ENCODE measurements at regions not wholly inside any gene's neighbourhood (a gene's known extent, or its start where the extent isn't known, plus 50 kb on each side); places are given as distances from the start of the nearest gene placed in this dataset.
"Not testable (repeated sequence)": the region's sequence is repeated elsewhere in the genome, so short reads cannot be mapped to it uniquely, and the experiment has no call there.

DNA sequence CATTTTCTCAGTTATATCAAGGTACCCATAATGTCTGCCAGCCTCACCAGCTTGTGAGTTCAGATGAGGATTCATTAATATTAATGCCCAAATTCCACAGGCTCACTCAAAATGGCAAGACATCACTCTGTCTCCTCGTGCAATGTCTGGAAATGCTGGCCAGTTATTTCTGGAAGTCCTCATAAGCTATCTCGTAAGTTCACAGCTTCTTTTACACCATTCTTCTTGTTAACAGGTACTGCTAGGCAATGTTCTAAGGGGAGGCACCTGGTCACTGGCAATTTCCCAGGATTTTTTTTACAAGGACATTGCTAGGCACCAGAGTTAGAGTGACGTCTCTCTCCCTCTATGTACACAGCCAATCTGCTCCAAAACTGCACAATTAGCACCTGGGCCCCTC is 80.2 kb upstream of the SEMA3C start:
- no peaks in the 10 kb centered on the region for H3K79me2 ChIP-seq (ENCODE audit: insufficient read depth, low read length)
- no peaks in the 10 kb centered on the region for H3K4me1 ChIP-seq (ENCODE audit: insufficient read depth, low read length, poor library complexity, severe bottlenecking)
- no peak overlapping the region for H3K4me2 ChIP-seq (ENCODE audit: low read depth, low read length, poor library complexity, severe bottlenecking)
- H3K9me3 ChIP-seq (ENCODE audit: insufficient read depth, low read depth, low read length), result no peaks in the 10 kb centered on the region
- no peak overlapping the region for H3K9ac ChIP-seq (ENCODE audit: low read depth, low read length, poor library complexity, severe bottlenecking)
- no peaks in the 10 kb centered on the region for H3K36me3 ChIP-seq (ENCODE audit: insufficient read depth, low read length)
- H4K20me1 ChIP-seq (ENCODE audit: insufficient read depth, low read length, poor library complexity, severe bottlenecking), result no peaks in the 10 kb centered on the region
- H3K27me3 ChIP-seq (ENCODE audit: insufficient read depth, low read length, poor library complexity, severe bottlenecking), result no peaks in the 10 kb centered on the region
- no peak overlapping the region for H3K4me3 ChIP-seq (ENCODE audit: low read length, poor library complexity, severe bottlenecking)
- TF ChIP-seq EZH2phosphoT487 (IDR thresholded peaks at IDR 0.05; ENCODE audit: borderline replicate concordance), result no peak
- TF ChIP-seq, protein P1, sequence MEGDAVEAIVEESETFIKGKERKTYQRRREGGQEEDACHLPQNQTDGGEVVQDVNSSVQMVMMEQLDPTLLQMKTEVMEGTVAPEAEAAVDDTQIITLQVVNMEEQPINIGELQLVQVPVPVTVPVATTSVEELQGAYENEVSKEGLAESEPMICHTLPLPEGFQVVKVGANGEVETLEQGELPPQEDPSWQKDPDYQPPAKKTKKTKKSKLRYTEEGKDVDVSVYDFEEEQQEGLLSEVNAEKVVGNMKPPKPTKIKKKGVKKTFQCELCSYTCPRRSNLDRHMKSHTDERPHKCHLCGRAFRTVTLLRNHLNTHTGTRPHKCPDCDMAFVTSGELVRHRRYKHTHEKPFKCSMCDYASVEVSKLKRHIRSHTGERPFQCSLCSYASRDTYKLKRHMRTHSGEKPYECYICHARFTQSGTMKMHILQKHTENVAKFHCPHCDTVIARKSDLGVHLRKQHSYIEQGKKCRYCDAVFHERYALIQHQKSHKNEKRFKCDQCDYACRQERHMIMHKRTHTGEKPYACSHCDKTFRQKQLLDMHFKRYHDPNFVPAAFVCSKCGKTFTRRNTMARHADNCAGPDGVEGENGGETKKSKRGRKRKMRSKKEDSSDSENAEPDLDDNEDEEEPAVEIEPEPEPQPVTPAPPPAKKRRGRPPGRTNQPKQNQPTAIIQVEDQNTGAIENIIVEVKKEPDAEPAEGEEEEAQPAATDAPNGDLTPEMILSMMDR (conservative IDR thresholded peaks at IDR 0.05; ENCODE audit: low read length), result no peak
- H2AFZ ChIP-seq (ENCODE audit: low read length), result no peak overlapping the region
- no peaks in the 10 kb centered on the region for H3K9me2 ChIP-seq (replicated peaks; ENCODE audit: low read depth, low read length)
- no peaks in the 10 kb centered on the region for H3F3A ChIP-seq (ENCODE audit: low read depth)

DNA sequence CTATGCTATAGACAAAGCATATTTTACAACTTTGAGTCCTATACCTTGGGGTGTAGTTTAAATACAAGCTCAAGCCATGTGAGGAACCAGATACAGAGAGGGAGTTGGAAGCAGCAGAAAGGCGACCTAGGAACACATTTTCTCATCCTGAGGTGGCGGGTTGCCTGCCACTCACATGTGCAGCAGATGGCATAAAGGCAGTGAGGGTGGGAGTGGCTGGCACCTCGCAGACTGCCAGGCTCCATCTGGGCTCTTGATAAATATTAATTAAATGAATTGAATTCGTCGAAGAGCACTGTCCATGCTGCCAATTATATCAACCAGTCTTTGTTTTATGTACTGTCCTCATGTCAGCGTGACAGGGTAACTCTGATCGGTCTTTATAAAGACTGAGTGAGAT is 79.0 kb upstream of the SEMA3C start:
- H4K20me1 ChIP-seq (ENCODE audit: insufficient read depth, low read length, poor library complexity, severe bottlenecking), result no peaks in the 10 kb centered on the region
- no peaks in the 10 kb centered on the region for H3K79me2 ChIP-seq (ENCODE audit: insufficient read depth, low read length)
- H3F3A ChIP-seq (ENCODE audit: low read depth), result no peaks in the 10 kb centered on the region
- no peak overlapping the region for H3K4me3 ChIP-seq (ENCODE audit: low read length, poor library complexity, severe bottlenecking)
- TF ChIP-seq EZH2phosphoT487 (IDR thresholded peaks at IDR 0.05; ENCODE audit: borderline replicate concordance), result no peak
- TF ChIP-seq, protein P1 (conservative IDR thresholded peaks at IDR 0.05; ENCODE audit: low read length), result no peak
- H3K9me3 ChIP-seq (ENCODE audit: insufficient read depth, low read depth, low read length), result no peaks in the 10 kb centered on the region
- H2AFZ ChIP-seq (ENCODE audit: low read length), result no peak overlapping the region
- no peak overlapping the region for H3K4me2 ChIP-seq (ENCODE audit: low read depth, low read length, poor library complexity, severe bottlenecking)
- H3K4me1 ChIP-seq (ENCODE audit: insufficient read depth, low read length, poor library complexity, severe bottlenecking), result no peaks in the 10 kb centered on the region
- H3K27me3 ChIP-seq (ENCODE audit: insufficient read depth, low read length, poor library complexity, severe bottlenecking), result no peaks in the 10 kb centered on the region
- no peak overlapping the region for H3K9ac ChIP-seq (ENCODE audit: low read depth, low read length, poor library complexity, severe bottlenecking)
- no peaks in the 10 kb centered on the region for H3K36me3 ChIP-seq (ENCODE audit: insufficient read depth, low read length)
- H3K9me2 ChIP-seq (replicated peaks; ENCODE audit: low read depth, low read length), result no peaks in the 10 kb centered on the region

DNA sequence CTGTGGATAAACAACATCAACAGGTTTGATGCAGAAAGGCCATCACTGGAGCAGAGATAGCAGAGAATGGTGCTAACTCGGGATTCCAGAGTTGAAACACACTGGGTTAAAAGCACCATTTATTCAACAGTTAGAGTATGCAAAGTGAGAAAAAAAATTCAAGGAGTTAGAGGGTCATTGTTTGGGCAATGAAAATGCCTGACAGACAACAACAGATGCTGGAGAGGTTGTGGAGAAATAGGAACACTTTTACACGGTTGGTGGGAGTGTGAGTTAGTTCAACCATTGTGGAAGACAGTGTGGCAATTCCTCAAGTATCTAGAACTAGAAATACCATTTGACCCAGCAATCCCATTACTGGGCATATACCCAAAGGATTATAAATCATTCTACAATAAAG is 77.4 kb upstream of the SEMA3C start:
- not testable (repeated sequence) for H3K27me3 ChIP-seq (ENCODE audit: insufficient read depth, low read length, poor library complexity, severe bottlenecking); H3K4me2 ChIP-seq (ENCODE audit: low read depth, low read length, poor library complexity, severe bottlenecking); H4K20me1 ChIP-seq (ENCODE audit: insufficient read depth, low read length, poor library complexity, severe bottlenecking); H2AFZ ChIP-seq (ENCODE audit: low read length); H3K9me3 ChIP-seq (ENCODE audit: insufficient read depth, low read depth, low read length); H3K4me3 ChIP-seq (ENCODE audit: low read length, poor library complexity, severe bottlenecking); H3K4me1 ChIP-seq (ENCODE audit: insufficient read depth, low read length, poor library complexity, severe bottlenecking); H3F3A ChIP-seq (ENCODE audit: low read depth); H3K36me3 ChIP-seq (ENCODE audit: insufficient read depth, low read length); H3K9me2 ChIP-seq (replicated peaks; ENCODE audit: low read depth, low read length); H3K9ac ChIP-seq (ENCODE audit: low read depth, low read length, poor library complexity, severe bottlenecking); H3K79me2 ChIP-seq (ENCODE audit: insufficient read depth, low read length)

DNA sequence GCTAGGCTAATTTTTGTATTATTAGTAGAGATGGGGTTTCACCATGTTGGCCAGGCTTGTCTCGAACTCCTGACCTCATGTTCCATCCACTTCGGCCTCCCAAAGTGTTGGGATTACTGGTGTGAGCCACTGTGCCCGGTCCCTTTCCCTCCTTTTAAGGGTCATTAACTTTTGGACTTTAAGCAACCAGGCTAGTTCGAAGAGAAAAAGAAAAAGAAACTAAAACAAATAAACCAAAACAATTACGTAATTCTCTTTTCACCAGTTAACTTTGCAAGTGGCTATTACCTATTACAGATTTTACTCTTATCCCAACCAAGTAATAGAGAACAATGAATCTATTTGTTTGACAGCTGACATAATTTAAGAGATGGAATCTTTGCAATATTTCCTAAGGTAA is 72.8 kb upstream of the SEMA3C start:
- no peak for TF ChIP-seq EZH2phosphoT487 (IDR thresholded peaks at IDR 0.05; ENCODE audit: borderline replicate concordance)
- TF ChIP-seq, protein P1 (conservative IDR thresholded peaks at IDR 0.05; ENCODE audit: low read length), result no peak
- H3K9me2 ChIP-seq (replicated peaks; ENCODE audit: low read depth, low read length), result no peaks in the 10 kb centered on the region

More for the DNA sequence above, 72.8 kb upstream of the SEMA3C start:
- H3K27me3 ChIP-seq (ENCODE audit: insufficient read depth, low read length, poor library complexity, severe bottlenecking), result no peaks in the 10 kb centered on the region
- H3K4me3 ChIP-seq (ENCODE audit: low read length, poor library complexity, severe bottlenecking), result no peak overlapping the region
- no peaks in the 10 kb centered on the region for H3K79me2 ChIP-seq (ENCODE audit: insufficient read depth, low read length)
- H4K20me1 ChIP-seq (ENCODE audit: insufficient read depth, low read length, poor library complexity, severe bottlenecking), result no peaks in the 10 kb centered on the region
- no peaks in the 10 kb centered on the region for H3K36me3 ChIP-seq (ENCODE audit: insufficient read depth, low read length)
- no peak overlapping the region for H3K9ac ChIP-seq (ENCODE audit: low read depth, low read length, poor library complexity, severe bottlenecking)
- no peaks in the 10 kb centered on the region for H3K9me3 ChIP-seq (ENCODE audit: insufficient read depth, low read depth, low read length)
- no peak overlapping the region for H3K4me2 ChIP-seq (ENCODE audit: low read depth, low read length, poor library complexity, severe bottlenecking)
- no peaks in the 10 kb centered on the region for H3K4me1 ChIP-seq (ENCODE audit: insufficient read depth, low read length, poor library complexity, severe bottlenecking)
- H2AFZ ChIP-seq (ENCODE audit: low read length), result no peak overlapping the region
- no peaks in the 10 kb centered on the region for H3F3A ChIP-seq (ENCODE audit: low read depth)
